Psoas muscle (tissue), 7 donors: ENCODE measurements at regions not wholly inside any gene's neighbourhood (a gene's known extent, or its start where the extent isn't known, plus 50 kb on each side); places are given as distances from the start of the nearest gene placed in this dataset.

Experiments used
- ATAC-seq, 4 donors: fragments of 200-7000 bp; cut with Tn5 transposase; one replicate each; pipeline ENCODE4 v1.9.1; 2020; ENCODE audit warnings: moderate library complexity in 3 of 4, mild to moderate bottlenecking in 2 of 4
- DNase-seq, 2 donors: peaks; one replicate each; pipeline ENCODE4 v3.0.0-alpha.2; 2020
- H3K27ac ChIP-seq: fragments of 200-600 bp; one replicate; pipeline ENCODE4 v1.8.0; 2022
- H3K27me3 ChIP-seq, 3 donors: fragments of 200-600 bp in 1 of 3; one replicate each; pipeline versions ENCODE4 v1.6.1 to v1.8.0; 2013 to 2022; ENCODE audit warnings: low read length in 2 of 3, mild to moderate bottlenecking in 2 of 3, moderate library complexity in 1 of 3; ENCODE audit not compliant: insufficient read depth in 3 of 3
- H3K36me3 ChIP-seq, 2 donors: fragments of 200-600 bp in 1 of 2; one replicate each; pipeline versions ENCODE4 v1.6.1 to v1.8.0; 2013 to 2022; ENCODE audit warnings: low read depth in 1 of 2, mild to moderate bottlenecking in 1 of 2, moderate library complexity in 1 of 2; ENCODE audit not compliant: insufficient read depth in 1 of 2
- H3K4me1 ChIP-seq: fragments of 200-600 bp; one replicate; pipeline ENCODE4 v1.8.0; 2022
- H3K4me3 ChIP-seq: fragments of 200-600 bp; one replicate; pipeline ENCODE4 v1.8.0; 2022; ENCODE audit warnings: mild to moderate bottlenecking
- H3K9me3 ChIP-seq: fragments of 200-600 bp; one replicate; pipeline ENCODE4 v1.8.0; 2022
- CTCF ChIP-seq: fragments of 200-600 bp; IDR thresholded peaks from one replicate; pipeline ENCODE4 v1.8.0; 2022; ENCODE audit warnings: antibody characterized with exemption
- WGBS, 3 donors: extraction: QIAGEN DNeasy Blood & Tissue Kit; methylation state at CpG; one replicate each; pipeline versions ENCODE4 v1.1.6 to v1.1.7; 2013; 5-methylcytosine and 5-hydroxymethylcytosine counted together
- intact Hi-C, 2 donors: fragments of 100-400 bp; cut with DNase I; formaldehyde crosslinking; loops; one replicate each; pipeline versions ENCODE4 v1.11.0 to v1.14.2; 2022
- donor health status: healthy with polysubstance abuse.
- donor health status: DM: no; HTN: no; CAD: no; lungs with moderate emphysema.
- donor health status: Bipolar disorder and iron deficiency.
- donor health status: healthy.
- donor health status: DM: yes; HTN: yes; CAD: no.
- donor health status: DM: no; HTN: no; CAD: no.
- donor health status: DM: yes; HTN: yes; CAD: no.

DNA sequence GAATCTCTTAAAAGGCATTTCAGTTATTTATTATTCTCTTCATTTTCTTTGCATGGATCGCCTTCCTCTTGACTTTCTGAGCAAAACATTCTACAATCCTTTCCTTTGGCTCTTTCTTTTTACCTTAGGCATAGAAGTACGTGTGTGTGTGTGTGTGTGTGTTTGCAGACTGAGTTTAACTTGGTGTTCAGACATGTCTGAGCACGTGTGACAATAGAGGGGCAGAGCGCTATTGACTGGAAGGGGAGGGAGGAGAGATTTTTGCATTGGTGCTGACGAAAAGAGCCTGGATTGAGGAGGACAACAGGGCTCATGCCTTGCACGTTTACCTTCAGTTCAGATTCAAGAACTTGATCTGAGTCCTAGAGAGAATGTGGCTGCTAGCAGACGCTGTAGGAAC is 129.8 kb downstream of the SEC23IP start:
- Histone ChIP-seq H3K36me3 (no peaks in the 10 kb centered on the region), H3K27me3 (peaks cover 0 to 5% (median 0%) of the 10 kb centered on the region in 3 donors), H3K9me3 (no peaks in the 10 kb centered on the region), H3K4me3 (no peak overlapping the region), H3K27ac (no peak overlapping the region), H3K4me1 (no peaks in the 10 kb centered on the region)
- ATAC-seq (no peak), DNase-seq (no peak)
- intact Hi-C loops, result no loop called here
- 68 to 71% (median 69%) methylated on average over 7 of the region's 7 CpGs for WGBS, 3 donors
- no peak for TF ChIP-seq CTCF

DNA sequence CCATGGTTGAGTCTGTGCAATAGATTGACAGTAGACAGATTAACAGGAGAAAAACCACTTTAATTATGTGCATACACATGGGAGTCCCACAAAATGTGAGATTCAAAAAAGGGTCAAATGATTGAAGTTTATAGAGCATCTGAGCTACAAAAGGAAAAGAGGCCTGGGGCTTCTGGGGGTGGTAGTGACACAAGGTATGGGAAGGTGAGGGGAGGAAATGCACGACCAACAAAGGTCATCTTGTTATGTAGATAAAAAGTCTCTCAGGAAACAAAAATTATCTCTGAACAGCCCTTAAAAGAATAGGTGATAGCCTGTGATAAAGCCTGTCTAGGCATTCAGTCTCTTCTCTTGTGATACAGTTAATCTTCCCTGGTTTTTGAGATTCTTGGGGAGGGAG is 141.7 kb downstream of the SEC23IP start:
- no peak for ATAC-seq

DNA sequence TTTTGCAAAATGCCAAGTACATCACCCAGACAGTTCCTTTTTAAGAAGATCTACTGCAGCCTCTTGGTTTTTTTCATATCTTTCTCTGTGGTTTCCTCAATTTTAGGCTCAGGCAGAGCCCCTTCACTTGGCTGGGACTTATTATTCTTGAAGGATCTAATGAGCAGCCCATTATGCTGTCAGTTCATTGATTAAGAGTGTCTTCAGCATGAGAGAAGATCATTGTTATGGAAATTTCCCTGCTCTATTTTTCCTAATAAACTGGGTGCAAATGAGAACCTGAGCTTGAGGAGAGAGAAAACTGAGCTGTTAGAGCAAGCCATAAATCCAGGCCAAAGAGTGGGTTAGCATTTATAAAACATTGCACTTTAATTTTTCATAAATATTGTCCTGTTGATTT is 146.5 kb downstream of the SEC23IP start:
- ATAC-seq, result no peak
- peaks cover 0 to 2% (median 0%) of the 10 kb centered on the region in 3 donors for H3K27me3 ChIP-seq
- H3K27ac ChIP-seq, result no peak overlapping the region
- intact Hi-C loops, result no loop called here
- H3K9me3 ChIP-seq, result no peaks in the 10 kb centered on the region
- H3K4me3 ChIP-seq, result no peak overlapping the region
- no peak for DNase-seq
- no peaks in the 10 kb centered on the region for H3K36me3 ChIP-seq
- TF ChIP-seq CTCF, result no peak
- no peaks in the 10 kb centered on the region for H3K4me1 ChIP-seq

More for the DNA sequence above, 141.7 kb downstream of the SEC23IP start:
- Histone ChIP-seq H3K36me3 (no peaks in the 10 kb centered on the region), H3K4me3 (no peak overlapping the region), H3K27ac (no peak overlapping the region), H3K4me1 (no peaks in the 10 kb centered on the region), H3K9me3 (no peaks in the 10 kb centered on the region), H3K27me3 (peaks cover 0 to 2% (median under 1%) of the 10 kb centered on the region in 3 donors)
- 62 to 81% (median 67%) methylated on average over 1 of the region's 1 CpG for WGBS, 3 donors
- intact Hi-C loops, result no loop called here
- no peak for TF ChIP-seq CTCF
- no peak for DNase-seq

DNA sequence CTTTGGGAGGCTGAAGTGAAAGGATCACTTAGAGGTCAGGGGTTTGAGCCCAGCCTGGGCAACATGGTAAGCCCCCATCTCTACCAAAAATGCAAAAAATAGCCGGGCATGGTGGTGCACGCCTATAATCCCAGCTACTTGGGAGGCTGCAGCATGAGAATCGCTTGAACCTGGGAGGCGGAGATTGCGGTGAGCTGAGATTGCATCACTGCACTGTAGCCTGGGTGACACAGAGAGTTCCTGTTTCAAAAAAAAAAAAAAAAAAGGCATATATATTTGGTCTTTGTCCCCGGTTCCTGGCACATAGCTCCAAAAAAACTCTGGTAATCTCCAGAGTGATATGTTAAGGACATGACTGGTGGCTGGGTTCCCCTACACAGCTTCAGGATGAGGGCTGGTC is 147.3 kb downstream of the SEC23IP start:
- DNase-seq, result no peak
- TF ChIP-seq CTCF, result no peak
- no peaks in the 10 kb centered on the region for H3K9me3 ChIP-seq
- H3K4me1 ChIP-seq, result no peaks in the 10 kb centered on the region
- H3K27me3 ChIP-seq, result peaks cover 0 to under 1% (median 0%) of the 10 kb centered on the region in 3 donors
- intact Hi-C loops, result no loop called here
- H3K4me3 ChIP-seq, result no peak overlapping the region
- H3K36me3 ChIP-seq, result no peaks in the 10 kb centered on the region
- H3K27ac ChIP-seq, result no peak overlapping the region
- no peak for ATAC-seq
- 81 to 88% (median 87%) methylated on average over 6 of the region's 6 CpGs for WGBS, 3 donors

DNA sequence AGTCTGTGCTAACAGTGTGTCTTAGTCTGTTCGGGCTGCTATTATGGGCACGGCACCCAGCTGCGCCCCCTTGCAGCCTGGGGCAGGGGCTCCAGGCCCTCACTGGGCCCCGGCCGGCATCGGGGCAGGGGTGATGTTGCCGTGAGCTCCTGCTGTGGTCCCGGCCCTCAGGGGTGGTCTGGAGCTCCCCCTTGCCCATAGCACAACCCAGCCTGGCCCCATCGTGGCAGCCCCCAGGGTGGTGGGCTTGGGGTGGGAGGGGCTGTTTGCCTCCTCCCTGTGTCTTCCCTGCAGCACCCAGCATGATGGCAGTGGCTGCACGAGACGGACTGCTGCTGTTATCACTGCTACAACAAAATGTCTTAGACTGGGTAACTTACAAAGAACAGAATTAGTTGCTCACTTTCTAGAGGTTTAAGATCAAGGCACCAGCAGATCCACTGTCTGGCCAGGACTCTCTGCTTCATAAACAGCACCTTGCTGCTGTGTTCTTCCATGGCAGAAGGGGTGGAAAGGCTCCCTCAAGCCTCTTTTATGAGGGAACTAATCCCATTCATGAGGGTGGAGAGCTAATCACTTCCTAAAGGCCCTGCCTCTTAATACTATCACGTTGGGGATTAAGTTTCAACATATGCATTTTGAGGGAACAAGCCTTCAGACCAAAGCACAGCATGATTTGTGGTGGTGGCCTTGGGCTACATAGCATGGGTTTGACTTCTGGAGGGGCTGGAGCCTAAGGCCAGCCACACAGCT is 149.5 kb downstream of the SEC23IP start:
- TF ChIP-seq CTCF, result no peak
- Histone ChIP-seq H3K36me3 (no peaks in the 10 kb centered on the region), H3K9me3 (no peaks in the 10 kb centered on the region), H3K27me3 (no peaks in the 10 kb centered on the region), H3K4me3 (no peak overlapping the region), H3K27ac (no peak overlapping the region), H3K4me1 (no peaks in the 10 kb centered on the region)
- DNase-seq (no peak), ATAC-seq (no peak)
- intact Hi-C loops, result no loop called here
- WGBS, 3 donors, result 69 to 75% (median 70%) methylated on average over 12 of the region's 12 CpGs
